ENCODE measurements at regions not wholly inside any gene's neighbourhood (a gene's known extent, or its start where the extent isn't known, plus 50 kb on each side); places are given as distances from the start of the nearest gene placed in this dataset.
A peak's percentile ranks its signal among the peaks of the same experiment; 100 is the strongest.
"Not testable (repeated sequence)": the region's sequence is repeated elsewhere in the genome, so short reads cannot be mapped to it uniquely, and the experiment has no call there.

GRCh38 chr7:115793958-115794702, 236.4 kb downstream of the TFEC start:
- Histone ChIP-seq H3K4me3 (ENCODE audit: low read depth, low read length) (no peak overlapping the region), H3K27me3 (ENCODE audit: insufficient read depth, low read depth, severe bottlenecking) (no peaks in the 10 kb centered on the region), H3K9me3 (ENCODE audit: severe bottlenecking) (peaks cover 7% of the 10 kb centered on the region), H3K27ac (no peak overlapping the region), H3K36me3 (no peaks in the 10 kb centered on the region)
- no peak for DNase-seq
- no peak for TF ChIP-seq CTCF (IDR thresholded peaks at IDR 0.05; ENCODE audit: low read depth, low read length)

GRCh38 chr7:115789901-115790300, 240.7 kb downstream of the TFEC start:
- TF ChIP-seq CTCF (IDR thresholded peaks at IDR 0.05; ENCODE audit: low read depth, low read length) = no peak
- no peaks in the 10 kb centered on the region for H3K27me3 ChIP-seq (ENCODE audit: insufficient read depth, low read depth, severe bottlenecking)
- DNase-seq = no peak

GRCh38 chr7:115789473-115789872, 241.1 kb downstream of the TFEC start:
- H3K27ac ChIP-seq; H3K9me3 ChIP-seq (ENCODE audit: severe bottlenecking): not testable (repeated sequence)

More at GRCh38 chr7:115789901-115790300, 240.7 kb downstream of the TFEC start:
- Histone ChIP-seq H3K4me3 (ENCODE audit: low read depth, low read length) (no peak overlapping the region), H3K27ac (no peak overlapping the region), H3K9me3 (ENCODE audit: severe bottlenecking) (peaks cover 7% of the 10 kb centered on the region), H3K36me3 (no peaks in the 10 kb centered on the region)

GRCh38 chr7:115782696-115783490, 247.7 kb downstream of the TFEC start:
- Histone ChIP-seq H3K27me3 (ENCODE audit: insufficient read depth, low read depth, severe bottlenecking) (no peaks in the 10 kb centered on the region), H3K27ac (peak overlapping the region; percentile 2; the same call in 1 of the 2 replicates), H3K4me3 (ENCODE audit: low read depth, low read length) (no peak overlapping the region; the same call in 1 of the 2 replicates), H3K9me3 (ENCODE audit: severe bottlenecking) (no peaks in the 10 kb centered on the region), H3K36me3 (no peaks in the 10 kb centered on the region)
- no peak for TF ChIP-seq CTCF (IDR thresholded peaks at IDR 0.05; ENCODE audit: low read depth, low read length)
- peak; percentile 47 for DNase-seq

More at GRCh38 chr7:115789473-115789872, 241.1 kb downstream of the TFEC start:
- DNase-seq; H3K27me3 ChIP-seq (ENCODE audit: insufficient read depth, low read depth, severe bottlenecking); H3K4me3 ChIP-seq (ENCODE audit: low read depth, low read length); H3K36me3 ChIP-seq: not testable (repeated sequence)

GRCh38 chr7:115779561-115779960, 251.0 kb downstream of the TFEC start:
- TF ChIP-seq CTCF (IDR thresholded peaks at IDR 0.05; ENCODE audit: low read depth, low read length) = no peak
- Histone ChIP-seq H3K36me3 (no peaks in the 10 kb centered on the region), H3K27me3 (ENCODE audit: insufficient read depth, low read depth, severe bottlenecking) (no peaks in the 10 kb centered on the region), H3K27ac (no peak overlapping the region), H3K4me3 (ENCODE audit: low read depth, low read length) (no peak overlapping the region), H3K9me3 (ENCODE audit: severe bottlenecking) (no peaks in the 10 kb centered on the region)
- DNase-seq = no peak

GRCh38 chr7:115775981-115776380, 254.6 kb downstream of the TFEC start:
- H3K9me3 ChIP-seq (ENCODE audit: severe bottlenecking) = no peaks in the 10 kb centered on the region
- H3K36me3 ChIP-seq = no peaks in the 10 kb centered on the region
- no peak overlapping the region for H3K27ac ChIP-seq
- no peak for DNase-seq
- TF ChIP-seq CTCF (IDR thresholded peaks at IDR 0.05; ENCODE audit: low read depth, low read length) = no peak
- H3K4me3 ChIP-seq (ENCODE audit: low read depth, low read length) = no peak overlapping the region
- no peaks in the 10 kb centered on the region for H3K27me3 ChIP-seq (ENCODE audit: insufficient read depth, low read depth, severe bottlenecking)

Measured in WERI-Rb-1 (cell line).